ENCODE measurements at regions not wholly inside any gene's neighbourhood (a gene's known extent, or its start where the extent isn't known, plus 50 kb on each side); places are given as distances from the start of the nearest gene placed in this dataset.

- no peak for TF ChIP-seq CTCF (IDR thresholded peaks at IDR 0.05)
- TF ChIP-seq POLR2A (IDR thresholded peaks at IDR 0.05): no peak
These were observed 893.0 kb upstream of the POU3F3 start for GRCh38 chr2:103960951-103961350.

Data from uterus (tissue), 2 donors.